NCI-H2107 treated with DMSO at 0.1 percent for 48 hours (cell line): ENCODE measurements at regions not wholly inside any gene's neighbourhood (a gene's known extent, or its start where the extent isn't known, plus 50 kb on each side); places are given as distances from the start of the nearest gene placed in this dataset.

ENCODE experiments used
- DNase-seq: peaks from one replicate; lab custom pipeline; 2025; ENCODE audit not compliant: unreplicated experiment; lab: John Stamatoyannopoulos, UW

GRCh38 chr6:14934013-14934412 lies 311.9 kb upstream of the JARID2 start:
- DNase-seq: no peak

- no peak for DNase-seq
Observed at GRCh38 chr6:14934844-14935243, 311.0 kb upstream of the JARID2 start.

GRCh38 chr6:14936861-14937260 lies 309.0 kb upstream of the JARID2 start:
- DNase-seq: no peak

- no peak for DNase-seq
Observed at GRCh38 chr6:14943116-14943515, 302.8 kb upstream of the JARID2 start.

- no peak for DNase-seq
Observed at GRCh38 chr6:14944593-14944992, 301.3 kb upstream of the JARID2 start.

GRCh38 chr6:14945461-14946185 lies 300.2 kb upstream of the JARID2 start:
- no peak for DNase-seq

- DNase-seq: no peak
Observed at GRCh38 chr6:14946753-14947152, 299.1 kb upstream of the JARID2 start.

- DNase-seq: no peak
Observed at GRCh38 chr6:14948586-14949245, 297.2 kb upstream of the JARID2 start.

- DNase-seq: no peak
Observed at GRCh38 chr6:14950103-14950969, 295.5 kb upstream of the JARID2 start.

- no peak for DNase-seq
Observed at GRCh38 chr6:14950970-14951276, 294.9 kb upstream of the JARID2 start.

- no peak for DNase-seq
Observed at GRCh38 chr6:14951704-14952103, 294.2 kb upstream of the JARID2 start.

- peak; percentile 18 for DNase-seq
Observed at GRCh38 chr6:14953836-14954235, 292.0 kb upstream of the JARID2 start.

GRCh38 chr6:14957355-14958059 lies 288.4 kb upstream of the JARID2 start:
- no peak for DNase-seq

- no peak for DNase-seq
Observed at GRCh38 chr6:14959324-14959885, 286.5 kb upstream of the JARID2 start.

- DNase-seq: no peak
Observed at GRCh38 chr6:14964556-14965270, 281.2 kb upstream of the JARID2 start.

GRCh38 chr6:14965424-14966075 lies 280.3 kb upstream of the JARID2 start:
- no peak for DNase-seq

- no peak for DNase-seq
Observed at GRCh38 chr6:14966096-14966905, 279.6 kb upstream of the JARID2 start.

- no peak for DNase-seq
Observed at GRCh38 chr6:14966906-14967711, 278.8 kb upstream of the JARID2 start.
